HG03039 (cell line): ENCODE measurements at regions not wholly inside any gene's neighbourhood (a gene's known extent, or its start where the extent isn't known, plus 50 kb on each side); places are given as distances from the start of the nearest gene placed in this dataset.
A peak's percentile ranks its signal among the peaks of the same experiment; 100 is the strongest.

ENCODE experiments used
- ATAC-seq: cut with Tn5 transposase; IDR thresholded peaks from one replicate; pipeline ENCODE4 v1.9.1; 2021; ENCODE audit warnings: mild to moderate bottlenecking, moderate library complexity; ENCODE audit not compliant: unreplicated experiment

DNA sequence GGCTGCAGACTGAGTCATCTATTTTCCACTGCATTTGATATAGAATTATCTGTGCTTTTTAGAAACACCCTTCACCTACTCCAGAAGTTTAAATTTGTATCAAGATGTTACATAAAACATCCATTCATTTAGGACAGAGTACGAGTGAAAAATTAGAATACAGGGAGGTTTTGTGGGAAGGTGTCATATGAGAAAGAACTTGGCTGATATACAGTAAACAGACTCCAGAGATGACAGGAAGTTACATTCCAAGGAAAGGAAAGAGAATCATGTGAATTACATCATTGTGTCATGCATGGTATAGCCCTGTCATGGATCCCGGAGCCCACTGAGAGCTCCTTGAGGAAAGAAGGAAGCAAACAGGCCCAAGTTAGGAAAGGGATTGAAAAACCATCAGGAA lies 341.5 kb upstream of the PKDCC start:
- ATAC-seq, result no peak

DNA sequence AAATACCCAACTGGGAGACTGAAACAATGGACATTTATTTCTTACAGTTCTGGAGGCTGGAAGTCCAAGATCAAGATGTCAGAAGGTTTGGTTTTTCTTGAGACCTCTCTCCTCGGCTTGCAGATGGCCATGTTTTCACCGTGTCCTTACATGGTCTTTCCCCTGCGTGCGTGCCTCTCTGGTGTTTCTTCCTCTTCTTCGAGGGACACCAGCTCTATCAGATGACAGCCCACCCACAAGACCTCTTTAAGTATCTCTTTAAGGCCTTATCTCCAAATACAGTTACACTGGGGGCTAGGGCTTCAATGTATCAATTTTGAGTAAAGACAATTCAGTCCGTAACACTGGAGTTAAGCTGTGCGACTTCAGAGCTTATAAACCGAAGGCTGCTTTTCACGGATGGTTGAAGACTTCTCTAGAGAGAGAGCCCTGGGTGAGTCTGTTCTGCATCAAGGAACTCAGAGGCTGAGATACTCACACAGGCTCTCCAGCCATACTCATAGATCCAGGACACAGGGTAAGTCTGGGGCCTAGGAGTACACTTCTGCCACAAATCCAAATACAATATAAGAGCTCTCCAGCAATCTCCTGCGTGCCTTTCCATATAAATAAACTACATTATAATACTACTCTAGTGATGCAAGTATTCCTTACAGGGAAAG lies 339.9 kb upstream of the PKDCC start:
- ATAC-seq, result no peak

DNA sequence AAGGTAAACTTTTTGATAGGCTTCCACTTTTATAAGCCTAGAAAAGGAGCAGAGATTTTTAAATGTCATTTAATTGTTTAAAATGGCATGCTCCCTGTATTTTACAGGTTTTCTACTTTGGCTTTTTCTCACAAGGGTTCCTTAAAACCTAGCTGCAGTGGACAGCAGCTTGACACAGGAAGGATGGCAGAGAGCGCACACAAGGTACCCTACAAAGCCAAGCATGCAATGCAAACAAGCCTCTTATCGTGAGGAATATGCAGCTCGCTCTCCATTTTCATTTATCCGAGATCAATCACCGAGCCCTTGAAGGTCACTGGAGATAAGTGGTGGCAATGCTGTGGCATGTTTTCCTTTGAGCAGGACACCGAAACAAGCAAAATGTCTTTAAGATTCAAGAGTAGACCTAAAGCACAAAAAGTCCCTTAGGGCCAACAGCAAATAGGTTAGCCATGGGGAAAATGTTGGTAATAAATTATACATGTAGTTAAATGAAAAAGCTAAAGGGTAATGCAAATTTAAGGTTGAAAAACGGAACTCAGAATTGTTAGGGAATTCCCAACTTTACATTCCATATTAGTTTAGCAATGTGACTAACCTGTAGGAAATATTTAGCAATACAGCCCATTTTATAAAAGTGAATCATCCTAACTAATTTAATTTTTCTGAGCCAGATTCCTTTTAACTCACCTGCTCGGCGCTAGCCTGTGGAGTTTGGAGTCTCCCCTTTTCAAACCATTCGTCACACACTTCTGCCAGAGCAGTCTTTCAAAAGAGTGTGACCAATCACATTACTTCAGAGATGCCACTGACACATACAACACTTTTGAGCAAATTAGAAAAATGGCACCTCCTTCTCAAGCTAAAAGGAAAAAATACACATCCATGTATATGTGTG lies 337.9 kb upstream of the PKDCC start:
- peak; percentile 36 for ATAC-seq

DNA sequence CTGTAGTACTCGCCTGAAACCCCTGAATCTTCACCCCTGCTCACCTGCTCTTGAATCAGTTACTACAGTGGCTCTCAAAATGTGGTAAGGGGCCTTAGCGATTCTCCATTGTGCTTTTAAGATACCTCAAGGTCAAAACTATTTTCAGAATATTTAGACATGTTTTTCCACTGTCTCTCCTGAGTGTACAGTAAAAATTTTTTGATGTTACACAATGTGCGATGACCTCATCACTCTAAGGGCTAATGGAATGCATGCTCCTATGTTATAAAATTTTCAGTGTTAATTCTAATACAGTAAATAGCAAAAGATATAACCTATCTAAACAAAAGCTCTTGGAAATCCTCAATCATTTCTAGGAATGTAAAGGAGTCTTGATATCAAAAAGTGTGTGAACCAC lies 336.9 kb upstream of the PKDCC start:
- ATAC-seq, result no peak

DNA sequence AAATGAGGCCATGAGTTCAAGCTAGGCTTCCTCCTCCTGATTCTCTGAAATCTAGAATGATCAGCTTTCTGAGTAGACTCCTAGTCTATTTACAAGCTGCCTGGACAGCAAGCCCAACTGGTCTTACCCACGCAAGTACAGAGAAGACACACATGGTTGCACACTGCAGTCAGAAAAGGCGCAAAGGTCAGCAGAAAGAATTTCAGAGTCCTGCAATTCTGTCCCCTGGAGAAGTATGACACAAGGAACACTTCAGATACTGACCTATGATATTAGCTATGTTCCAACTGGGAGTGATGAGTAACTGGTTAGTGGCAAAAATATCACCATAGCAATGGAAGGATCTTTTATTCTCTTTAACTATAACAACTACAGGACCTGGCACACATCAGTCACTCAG lies 336.1 kb upstream of the PKDCC start:
- no peak for ATAC-seq

DNA sequence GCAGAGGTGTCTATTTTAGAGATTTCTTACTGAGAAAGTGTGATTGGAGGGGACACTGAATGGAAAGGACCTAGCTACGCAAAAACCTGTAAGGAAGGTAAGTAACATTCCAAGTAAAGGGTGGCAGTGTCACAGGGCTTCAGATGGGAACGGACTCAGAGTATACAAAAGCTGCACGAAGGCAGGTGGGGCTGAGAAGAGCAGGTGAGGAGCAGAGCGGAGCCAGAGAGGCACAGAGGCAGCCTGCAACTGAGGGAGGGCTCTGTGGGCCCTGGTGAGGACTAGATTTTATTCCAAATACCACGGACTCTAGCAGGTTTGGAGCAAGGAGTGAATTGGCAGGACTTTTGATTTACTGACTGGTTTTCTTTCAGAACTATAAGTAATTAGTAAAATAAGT lies 331.3 kb upstream of the PKDCC start:
- no peak for ATAC-seq

DNA sequence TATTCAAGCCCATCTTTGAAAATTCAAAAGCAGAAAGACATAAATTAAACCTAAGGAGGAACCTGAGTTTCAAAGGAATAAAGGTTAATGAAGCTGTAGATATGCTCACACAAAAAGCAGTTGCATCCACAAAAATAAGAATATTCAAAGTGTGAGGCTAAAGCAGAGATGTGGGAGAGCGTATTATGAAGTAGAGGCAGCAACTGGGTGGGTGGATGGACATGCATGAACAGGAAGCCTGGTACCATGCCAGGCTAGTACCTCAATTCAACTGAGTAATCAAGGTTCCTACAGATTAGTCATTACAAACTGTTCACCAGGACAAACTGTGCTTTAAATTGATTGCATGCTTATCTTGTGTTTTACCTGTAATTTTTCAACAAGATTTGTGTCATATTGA lies 330.0 kb upstream of the PKDCC start:
- no peak for ATAC-seq

DNA sequence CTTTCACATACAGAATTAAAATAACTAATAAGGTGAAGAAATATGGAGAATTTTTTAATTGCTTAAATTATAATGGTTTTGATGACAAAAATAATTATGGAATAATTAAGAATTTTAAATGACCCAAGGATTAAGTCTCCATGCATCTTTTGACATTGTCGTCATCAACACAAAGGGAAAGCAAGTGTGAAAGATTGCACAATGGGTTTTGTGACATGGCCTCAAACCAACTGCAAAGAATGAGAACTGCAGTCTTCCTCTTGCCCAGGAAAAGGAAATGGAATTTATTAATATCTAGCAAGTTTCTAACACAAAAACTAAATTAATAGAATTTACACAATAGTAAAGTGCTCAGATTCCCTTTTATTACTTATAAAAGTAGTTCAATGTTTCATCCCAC lies 329.1 kb upstream of the PKDCC start:
- ATAC-seq, result no peak

DNA sequence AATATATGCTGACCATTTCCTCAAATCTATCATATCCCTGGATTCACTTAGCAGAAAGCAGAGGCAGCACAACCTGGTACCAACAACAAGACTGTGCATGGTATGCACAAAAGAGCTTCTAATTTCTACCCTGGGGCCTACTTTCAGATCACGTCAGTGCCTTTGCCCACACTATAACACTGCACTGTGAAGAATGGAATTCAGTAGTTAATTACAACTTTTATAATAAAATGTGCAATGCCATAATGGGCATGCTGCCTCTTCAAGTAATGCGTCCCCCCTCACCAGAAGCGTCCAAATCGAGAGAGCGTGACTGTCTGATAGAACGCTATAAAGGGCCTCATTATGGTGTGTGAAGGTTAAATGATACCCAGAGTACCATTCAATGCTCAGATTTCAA lies 328.1 kb upstream of the PKDCC start:
- no peak for ATAC-seq

DNA sequence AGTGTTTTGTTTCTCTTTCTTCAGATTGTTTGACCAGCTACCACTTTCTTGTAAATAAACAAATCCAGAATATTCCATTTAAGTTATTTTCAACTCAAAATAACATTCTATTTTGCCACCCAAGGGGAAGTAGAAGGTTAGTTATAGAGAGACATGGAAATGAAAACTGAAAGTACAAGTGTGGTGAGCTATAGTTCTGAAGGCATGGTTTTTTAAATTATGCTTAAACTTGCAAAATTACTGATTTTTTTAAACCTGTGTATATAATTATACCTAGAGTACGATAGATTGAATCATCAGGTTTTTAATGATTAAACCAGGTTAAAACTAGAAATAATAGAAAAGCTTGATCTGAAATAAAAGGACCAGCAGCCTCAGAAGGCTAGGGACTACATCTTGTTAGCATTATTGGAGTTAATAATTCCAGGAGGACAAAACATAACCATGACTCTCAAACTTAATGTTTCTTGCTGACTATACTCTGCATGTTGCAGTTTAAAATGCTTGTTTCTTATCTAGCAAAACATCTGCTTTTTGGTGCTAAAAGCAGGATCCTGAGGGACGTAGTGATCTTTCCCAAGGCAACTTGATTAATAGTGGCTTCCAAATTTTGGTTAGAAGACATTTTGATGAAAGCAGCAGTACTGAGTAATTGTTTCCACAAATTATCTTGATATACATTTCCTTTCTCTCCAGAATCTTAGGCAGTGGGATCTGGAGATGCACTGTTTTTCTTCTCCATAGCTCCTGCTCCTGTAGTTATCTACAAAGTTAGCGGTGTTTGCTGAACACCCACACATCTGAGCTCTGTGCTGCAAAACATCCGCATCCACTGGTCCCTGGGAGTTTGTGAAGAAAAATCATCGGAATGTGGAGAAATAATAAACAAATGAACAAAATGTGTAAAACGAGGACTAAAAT lies 327.2 kb upstream of the PKDCC start:
- peak; percentile 38 for ATAC-seq

DNA sequence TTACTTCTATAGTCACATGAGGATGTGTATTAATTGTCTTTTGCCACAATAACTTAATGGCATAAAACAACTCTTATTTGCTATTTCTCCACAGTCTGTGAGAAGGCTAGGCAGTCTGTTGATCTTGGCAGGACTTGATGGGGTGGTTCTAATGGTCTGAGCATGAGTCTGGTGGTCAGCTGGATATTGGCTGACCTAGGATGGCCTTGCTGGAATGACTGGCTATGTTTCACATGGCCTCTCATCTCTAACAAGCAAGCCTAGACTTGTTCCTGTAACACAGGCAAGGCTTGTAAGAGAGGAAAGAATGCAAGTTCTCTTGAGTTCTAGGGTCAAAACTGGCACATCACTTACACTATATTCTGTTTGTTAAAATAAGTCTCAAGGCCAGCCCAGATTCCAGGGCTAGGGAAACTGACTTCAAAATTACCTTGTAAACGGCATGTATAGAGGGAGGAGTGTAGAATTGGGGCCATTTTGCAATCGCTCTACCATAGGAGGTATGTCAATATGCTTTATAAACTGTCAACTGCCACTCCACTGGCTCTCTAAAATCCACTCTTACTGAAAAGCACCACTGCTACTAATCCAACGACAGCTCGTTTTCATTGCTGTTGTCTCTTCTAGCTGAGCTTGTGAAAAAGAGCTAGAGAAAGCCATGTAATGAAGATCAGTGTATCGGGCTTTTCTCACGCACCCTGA lies 325.0 kb upstream of the PKDCC start:
- ATAC-seq, result no peak

DNA sequence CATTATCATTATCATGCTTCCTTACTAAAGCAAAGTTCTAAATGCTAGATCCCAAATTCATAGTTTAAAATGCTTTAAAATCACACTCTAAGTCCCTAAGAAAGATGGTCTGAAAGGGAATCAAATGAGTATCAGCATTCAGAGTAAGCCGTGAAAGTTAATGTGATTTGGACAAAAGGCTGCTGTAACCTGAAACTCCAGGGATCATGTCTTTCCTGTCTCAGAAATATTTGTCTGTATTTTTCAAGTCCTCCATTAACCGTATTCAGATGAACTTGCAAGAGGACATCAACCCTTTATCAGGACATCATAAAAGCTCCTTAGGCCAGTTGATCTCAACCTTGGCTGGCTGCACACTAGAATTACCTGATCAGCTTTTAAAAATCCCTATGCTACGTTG lies 324.3 kb upstream of the PKDCC start:
- ATAC-seq, result no peak

DNA sequence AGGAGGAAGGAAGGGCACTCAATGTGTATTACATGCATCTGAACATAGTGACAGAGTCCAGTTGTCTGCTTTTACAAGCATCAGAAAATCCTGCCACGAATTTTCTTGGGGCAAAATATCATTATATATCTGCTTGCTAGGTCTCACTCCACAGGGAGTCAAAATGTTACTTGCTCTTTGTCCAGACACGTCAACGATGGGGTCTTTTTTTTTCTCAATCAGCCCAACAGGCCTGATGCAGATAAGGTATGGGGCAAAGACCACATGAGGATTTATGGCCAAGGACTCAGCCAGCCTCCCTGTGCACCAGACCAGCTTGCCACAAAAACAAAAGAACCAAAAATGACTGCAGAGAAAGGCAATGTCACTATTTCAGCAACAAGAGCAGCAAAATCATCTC lies 323.4 kb upstream of the PKDCC start:
- ATAC-seq, result no peak

DNA sequence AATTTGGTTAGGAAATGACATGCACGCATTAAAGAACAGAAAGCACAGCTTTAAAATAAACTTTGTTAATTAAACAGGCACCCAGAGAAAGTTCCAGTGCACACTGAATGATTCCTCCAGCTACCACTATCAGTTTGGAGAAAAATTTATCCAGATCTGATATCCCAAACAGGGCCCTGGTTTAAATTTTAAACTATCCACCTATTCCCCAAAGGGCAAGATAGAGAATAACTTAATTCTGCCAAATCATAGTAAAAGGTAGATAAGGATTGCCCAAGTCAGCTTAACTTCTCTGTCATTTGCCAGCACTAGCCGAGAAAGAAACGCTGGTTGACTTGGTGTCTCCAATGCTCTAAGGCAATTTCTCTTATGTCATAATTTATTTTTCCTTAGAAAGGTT lies 321.9 kb upstream of the PKDCC start:
- no peak for ATAC-seq

DNA sequence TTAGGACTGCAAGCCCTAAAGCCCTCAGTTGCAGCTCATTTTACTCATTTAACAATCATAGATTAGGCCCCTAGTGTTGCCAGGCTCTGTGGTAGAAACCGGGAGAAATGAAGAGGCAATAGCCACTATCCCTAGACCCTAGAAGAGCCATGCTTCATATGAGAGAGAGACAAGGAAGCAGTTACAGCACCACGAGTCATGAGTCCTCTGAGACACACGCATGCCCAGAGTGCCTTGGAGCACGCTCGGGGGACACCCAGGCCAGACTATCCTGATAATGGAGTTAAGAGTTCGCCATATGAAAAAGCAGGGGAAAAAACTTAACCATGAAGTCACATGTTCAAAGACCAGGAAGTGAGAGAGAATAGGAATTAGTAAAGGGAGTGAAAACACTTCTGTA lies 321.5 kb upstream of the PKDCC start:
- ATAC-seq, result no peak

DNA sequence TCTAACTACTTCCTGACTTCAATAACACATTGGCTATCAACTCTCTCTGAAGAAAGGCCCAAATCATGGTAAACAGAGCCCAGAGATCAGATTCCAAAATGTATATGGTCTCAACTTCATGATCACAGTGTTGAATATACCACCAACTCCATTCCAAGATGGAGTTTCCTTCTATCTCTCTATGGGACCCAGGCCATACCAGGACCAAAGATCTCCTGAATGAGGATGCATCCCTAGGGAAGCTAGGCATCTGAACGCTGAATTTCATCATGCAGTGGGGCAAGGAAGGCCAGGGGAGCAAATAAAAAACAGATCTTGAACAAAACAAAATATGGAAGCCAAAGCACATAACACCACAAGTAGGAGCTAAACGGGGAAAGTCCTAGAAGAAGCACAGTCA lies 320.7 kb upstream of the PKDCC start:
- no peak for ATAC-seq

DNA sequence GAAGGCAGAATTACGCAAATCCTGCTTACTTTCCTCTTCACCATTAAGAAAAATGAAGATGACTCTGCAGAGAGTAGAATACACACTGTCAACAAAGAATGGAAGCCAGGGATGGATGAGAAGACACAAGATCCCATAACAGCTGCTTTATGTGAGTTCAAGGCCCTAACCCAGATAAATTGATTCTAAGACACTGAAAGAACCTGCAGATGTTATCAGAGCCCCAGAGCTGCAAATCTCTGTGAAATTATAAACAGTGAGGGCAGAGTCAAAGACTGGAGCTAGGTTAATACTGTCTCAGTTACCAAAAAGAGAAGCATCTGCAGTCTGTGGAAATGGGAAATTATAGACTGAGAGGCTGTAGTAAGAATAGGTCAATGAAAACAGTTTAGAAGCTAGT lies 320.1 kb upstream of the PKDCC start:
- no peak for ATAC-seq

DNA sequence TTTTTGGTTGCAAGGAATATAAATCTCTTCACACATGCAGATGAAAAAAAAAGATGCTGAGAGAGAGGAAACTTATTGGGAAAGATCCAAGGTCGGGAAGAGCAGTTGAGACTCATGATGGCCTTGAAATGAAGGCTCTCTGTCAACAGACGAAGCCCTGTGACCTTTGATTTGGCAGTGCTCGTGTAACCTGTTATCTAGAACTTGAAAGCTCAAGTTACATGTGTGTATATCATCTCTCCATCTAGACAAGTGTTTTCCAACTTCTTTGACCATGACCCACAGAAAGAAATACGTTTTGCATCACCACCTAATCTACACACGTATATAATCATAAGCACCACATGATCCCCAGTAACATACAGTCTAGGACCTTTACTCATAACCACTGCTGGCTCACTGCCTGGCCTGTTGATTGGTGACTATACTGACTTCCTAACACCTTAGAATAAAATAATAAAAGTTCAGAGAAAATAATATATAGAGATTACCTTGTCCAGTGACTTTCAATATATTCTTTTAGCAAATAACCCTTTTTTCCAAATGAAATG lies 319.0 kb upstream of the PKDCC start:
- no peak for ATAC-seq

DNA sequence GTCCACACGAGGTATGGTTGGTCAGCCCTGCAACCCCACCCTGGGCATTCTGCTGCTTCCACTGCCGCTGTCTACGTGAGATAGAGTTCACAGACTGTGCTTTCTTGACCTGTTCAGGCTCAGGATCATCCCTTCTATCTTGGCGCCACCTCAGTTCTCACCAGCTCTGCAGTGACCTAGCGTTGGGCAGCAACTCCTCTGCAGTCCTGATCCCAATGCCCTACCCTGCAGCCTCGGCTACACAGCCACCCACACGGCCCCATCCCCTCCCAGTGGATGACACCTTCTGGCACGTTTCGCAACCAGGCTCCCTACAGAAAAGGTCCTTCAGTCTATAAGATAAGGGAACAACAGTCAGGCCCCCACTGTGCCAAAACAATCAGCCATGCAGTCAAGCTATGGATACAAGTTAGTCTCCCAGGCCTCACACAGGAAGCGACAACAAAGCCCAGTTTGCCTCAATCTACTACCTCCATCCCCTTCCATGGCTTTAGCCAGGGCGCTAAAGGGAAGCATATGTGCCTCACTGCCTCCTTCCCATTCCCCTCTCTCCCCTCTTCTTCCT lies 317.9 kb upstream of the PKDCC start:
- no peak for ATAC-seq

DNA sequence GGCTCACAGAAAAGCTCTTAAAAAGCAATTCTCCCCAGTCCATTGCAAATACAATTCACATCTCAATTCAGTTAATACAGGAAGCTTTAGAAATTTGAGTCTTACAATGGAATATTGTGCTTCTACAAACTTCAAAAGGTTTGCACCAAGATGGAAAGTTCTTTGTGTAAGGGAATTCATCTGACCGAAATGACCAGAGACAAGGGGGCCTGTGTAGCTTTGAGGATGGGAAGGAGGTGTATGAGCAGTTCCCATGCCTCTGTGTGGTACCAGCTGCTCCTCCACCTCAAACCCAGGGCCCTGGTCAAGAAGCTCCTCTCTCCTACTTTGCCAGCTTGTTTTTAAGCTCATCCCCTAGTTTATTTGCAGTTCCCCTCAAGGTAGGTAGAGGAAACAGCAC lies 312.8 kb upstream of the PKDCC start:
- no peak for ATAC-seq
